Tibial nerve (tissue), 4 donors: ENCODE measurements at regions not wholly inside any gene's neighbourhood (a gene's known extent, or its start where the extent isn't known, plus 50 kb on each side); places are given as distances from the start of the nearest gene placed in this dataset.

ENCODE experiments used
- DNase-seq, 2 donors: peaks; one replicate each; pipeline ENCODE4 v3.0.0-alpha.2; 2019; ENCODE audit warnings: low spot score in 2 of 2
- H3K27ac ChIP-seq, 4 donors: fragments of 200-600 bp; sonication (generic) in 3 of 4; one replicate each; pipeline ENCODE4 v1.5.1; 2017 to 2019; ENCODE audit warnings: mild to moderate bottlenecking in 1 of 4
- H3K27me3 ChIP-seq, 2 donors: fragments of 200-600 bp; sonication (generic) in 1 of 2; one replicate each; pipeline versions ENCODE4 v1.5.1 to v1.6.0; 2017 to 2019
- H3K36me3 ChIP-seq, 3 donors: fragments of 200-600 bp; sonication (generic); one replicate each; pipeline ENCODE4 v1.5.1; 2018 to 2019
- H3K4me1 ChIP-seq, 4 donors: fragments of 200-600 bp; sonication (generic) in 3 of 4; one replicate each; pipeline ENCODE4 v1.5.1; 2017 to 2019
- H3K4me3 ChIP-seq, 4 donors: fragments of 200-600 bp; sonication (generic) in 3 of 4; one replicate each; pipeline ENCODE4 v1.5.1; 2017 to 2019; ENCODE audit warnings: mild to moderate bottlenecking in 1 of 4, moderate library complexity in 1 of 4
- H3K9me3 ChIP-seq, 4 donors: fragments of 200-600 bp; sonication (generic) in 3 of 4; one replicate each; pipeline ENCODE4 v1.5.1; 2017 to 2019
- CTCF ChIP-seq, 5 experiments: fragments of 200-600 bp in 3 of 5; fragments of 450-650 bp in 2 of 5; sonication (generic) in 3 of 5; IDR thresholded peaks; one replicate each; pipeline ENCODE4 v1.5.1; 2016 to 2019; ENCODE audit warnings: antibody characterized with exemption in 5 of 5, mild to moderate bottlenecking in 3 of 5, moderate library complexity in 2 of 5
- EP300 ChIP-seq, 2 donors: sonication (generic); formaldehyde crosslinking; IDR thresholded peaks; one replicate each; pipeline ENCODE4 v1.6.1; 2017; ENCODE audit warnings: antibody characterized with exemption in 2 of 2, mild to moderate bottlenecking in 1 of 2
- POLR2A ChIP-seq, 2 donors: fragments of 450-650 bp; IDR thresholded peaks; one replicate each; pipeline ENCODE4 v1.6.1; 2017; ENCODE audit warnings: antibody characterized with exemption in 2 of 2, mild to moderate bottlenecking in 2 of 2, moderate library complexity in 2 of 2
- WGBS, 2 donors: methylation state at CpG; one replicate each; pipeline ENCODE4 v1.1.5; 2018; 5-methylcytosine and 5-hydroxymethylcytosine counted together

- WGBS, 2 donors, result 98 to 99% methylated on average over 2 of the region's 2 CpGs
These were observed 133.6 kb upstream of the SLC38A2 start for GRCh38 chr12:46506198-46506597.

GRCh38 chr12:46504494-46504893 is 131.9 kb upstream of the SLC38A2 start:
- no peak for DNase-seq
- no peaks in the 10 kb centered on the region for H3K27me3 ChIP-seq
- no peak for TF ChIP-seq EP300 (IDR thresholded peaks at IDR 0.05)
- TF ChIP-seq POLR2A (IDR thresholded peaks at IDR 0.05), result no peak
- no peak for TF ChIP-seq CTCF (IDR thresholded peaks at IDR 0.05)
- no peaks in the 10 kb centered on the region for H3K36me3 ChIP-seq
- 70 to 76% methylated on average over 1 of the region's 1 CpG for WGBS, 2 donors
- H3K4me1 ChIP-seq, result no peaks in the 10 kb centered on the region
- H3K27ac ChIP-seq, result no peak overlapping the region
- peaks cover 0 to 36% (median 6%) of the 10 kb centered on the region in 4 donors for H3K9me3 ChIP-seq
- H3K4me3 ChIP-seq, result no peak overlapping the region

More at GRCh38 chr12:46506198-46506597, 133.6 kb upstream of the SLC38A2 start:
- Histone ChIP-seq H3K27me3 (no peaks in the 10 kb centered on the region), H3K4me1 (no peaks in the 10 kb centered on the region), H3K9me3 (peaks cover 0 to 41% (median 6%) of the 10 kb centered on the region in 4 donors), H3K36me3 (no peaks in the 10 kb centered on the region), H3K4me3 (no peak overlapping the region), H3K27ac (no peak overlapping the region)
- no peak for DNase-seq
- TF ChIP-seq POLR2A (IDR thresholded peaks at IDR 0.05) (no peak), CTCF (IDR thresholded peaks at IDR 0.05) (no peak), EP300 (IDR thresholded peaks at IDR 0.05) (no peak)

- DNase-seq, result no peak
- TF ChIP-seq CTCF (IDR thresholded peaks at IDR 0.05) (no peak), POLR2A (IDR thresholded peaks at IDR 0.05) (no peak), EP300 (IDR thresholded peaks at IDR 0.05) (no peak)
- Histone ChIP-seq H3K27me3 (no peaks in the 10 kb centered on the region), H3K27ac (no peak overlapping the region), H3K4me3 (no peak overlapping the region), H3K9me3 (peaks cover 0 to 36% (median 6%) of the 10 kb centered on the region in 4 donors), H3K4me1 (no peaks in the 10 kb centered on the region), H3K36me3 (no peaks in the 10 kb centered on the region)
- WGBS, 2 donors, result 90 to 98% methylated on average over 1 of the region's 1 CpG
These were observed 131.1 kb upstream of the SLC38A2 start for GRCh38 chr12:46503637-46504175.

- DNase-seq, result no peak
- Histone ChIP-seq H3K36me3 (no peaks in the 10 kb centered on the region), H3K4me1 (no peaks in the 10 kb centered on the region), H3K9me3 (peaks cover 0 to 24% (median 6%) of the 10 kb centered on the region in 4 donors), H3K4me3 (no peak overlapping the region), H3K27ac (no peak overlapping the region), H3K27me3 (no peaks in the 10 kb centered on the region)
- no peak for TF ChIP-seq EP300 (IDR thresholded peaks at IDR 0.05)
- TF ChIP-seq POLR2A (IDR thresholded peaks at IDR 0.05), result no peak
- TF ChIP-seq CTCF (IDR thresholded peaks at IDR 0.05), result no peak
- 85 to 90% methylated on average over 1 of the region's 1 CpG for WGBS, 2 donors
These were observed 128.1 kb upstream of the SLC38A2 start for GRCh38 chr12:46500673-46501072.

- no peak for TF ChIP-seq POLR2A (IDR thresholded peaks at IDR 0.05)
- no peak for TF ChIP-seq EP300 (IDR thresholded peaks at IDR 0.05)
- no peak for TF ChIP-seq CTCF (IDR thresholded peaks at IDR 0.05)
- peaks cover 0 to 23% (median 6%) of the 10 kb centered on the region in 4 donors for H3K9me3 ChIP-seq
- H3K27me3 ChIP-seq, result no peaks in the 10 kb centered on the region
- no peak overlapping the region for H3K4me3 ChIP-seq
- peaks cover 0 to 5% (median 0%) of the 10 kb centered on the region in 4 donors for H3K4me1 ChIP-seq
- DNase-seq, result no peak
- no peak overlapping the region for H3K27ac ChIP-seq
- 86 to 88% methylated on average over 2 of the region's 2 CpGs for WGBS, 2 donors
- no peaks in the 10 kb centered on the region for H3K36me3 ChIP-seq
These were observed 127.3 kb upstream of the SLC38A2 start for GRCh38 chr12:46499901-46500300.
